ENCODE measurements at regions not wholly inside any gene's neighbourhood (a gene's known extent, or its start where the extent isn't known, plus 50 kb on each side); places are given as distances from the start of the nearest gene placed in this dataset.

DNA sequence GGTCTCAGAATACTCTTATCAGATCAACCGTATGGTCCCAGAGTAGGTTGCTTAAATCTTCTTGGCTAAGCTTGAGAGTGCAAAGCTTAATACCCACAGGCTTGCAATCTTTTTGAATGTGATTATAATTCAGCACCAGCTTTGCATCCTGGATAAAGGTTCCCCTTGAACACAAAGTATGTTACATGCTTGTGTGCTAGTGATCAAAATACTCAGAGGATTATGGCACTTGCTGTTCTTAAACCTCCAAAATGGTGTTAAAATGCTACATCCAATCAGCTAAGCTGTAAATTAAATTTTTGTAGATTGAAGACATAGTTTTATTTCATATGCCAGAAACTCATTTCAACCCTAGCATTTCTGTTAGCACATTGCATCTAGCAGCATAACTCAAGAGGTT, 812.2 kb upstream of the TENM3 start:
- ATAC-seq (no peak), DNase-seq (no peak)
- H3K27ac ChIP-seq (ENCODE audit: low read length) = no peak overlapping the region
- WGBS = 26% methylated on average over 1 of the region's 1 CpG
- intact Hi-C loops (cut with DNase I) = no loop called here
- H3K27me3 ChIP-seq (ENCODE audit: control insufficient read depth, insufficient read depth) = no peaks in the 10 kb centered on the region
- H3K4me1 ChIP-seq (ENCODE audit: control insufficient read depth, insufficient read depth, low read length) = no peaks in the 10 kb centered on the region
- H3K9me3 ChIP-seq (ENCODE audit: control insufficient read depth, low read length) = no peaks in the 10 kb centered on the region
- H3K4me3 ChIP-seq (ENCODE audit: low read length) = no peak overlapping the region

DNA sequence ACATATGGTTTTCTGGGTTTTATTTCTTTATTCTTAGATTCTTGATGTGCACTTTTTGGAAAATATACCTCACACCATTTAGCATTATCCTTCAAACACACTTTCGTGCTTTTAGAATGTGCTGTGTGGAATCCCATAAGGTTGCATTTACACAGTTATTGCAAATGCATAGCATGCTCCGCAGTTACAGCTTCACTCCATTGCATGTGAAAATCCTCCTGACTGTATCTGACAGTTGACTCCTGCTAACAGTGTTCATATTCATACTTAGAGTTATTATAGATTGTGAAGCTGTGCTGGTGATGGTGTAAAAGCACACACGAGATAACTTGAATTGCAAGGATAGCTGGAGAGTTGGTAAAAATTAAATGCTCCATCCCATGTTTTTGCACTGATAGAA, 811.5 kb upstream of the TENM3 start:
- intact Hi-C loops (cut with DNase I) = no loop called here
- no peaks in the 10 kb centered on the region for H3K27me3 ChIP-seq (ENCODE audit: control insufficient read depth, insufficient read depth)
- no peaks in the 10 kb centered on the region for H3K9me3 ChIP-seq (ENCODE audit: control insufficient read depth, low read length)
- H3K4me1 ChIP-seq (ENCODE audit: control insufficient read depth, insufficient read depth, low read length) = no peaks in the 10 kb centered on the region
- no peak for DNase-seq
- WGBS = 68% methylated on average over 3 of the region's 3 CpGs
- no peak overlapping the region for H3K27ac ChIP-seq (ENCODE audit: low read length)
- ATAC-seq = no peak
- H3K4me3 ChIP-seq (ENCODE audit: low read length) = no peak overlapping the region

- intact Hi-C loops (cut with DNase I) = no loop called here
- Histone ChIP-seq H3K9me3 (ENCODE audit: control insufficient read depth, low read length) (no peaks in the 10 kb centered on the region), H3K27me3 (ENCODE audit: control insufficient read depth, insufficient read depth) (no peaks in the 10 kb centered on the region), H3K4me1 (ENCODE audit: control insufficient read depth, insufficient read depth, low read length) (no peaks in the 10 kb centered on the region), H3K4me3 (ENCODE audit: low read length) (no peak overlapping the region), H3K27ac (ENCODE audit: low read length) (no peak overlapping the region)
- ATAC-seq = no peak
- peak in 1 of 3 donors; percentile 7 for DNase-seq
- 54% methylated on average over 6 of the region's 6 CpGs for WGBS
Observed at GRCh38 chr4:181432335-181432734, 810.9 kb upstream of the TENM3 start.

GRCh38 chr4:181437895-181438294, 805.3 kb upstream of the TENM3 start:
- no peaks in the 10 kb centered on the region for H3K27me3 ChIP-seq (ENCODE audit: control insufficient read depth, insufficient read depth)
- no peaks in the 10 kb centered on the region for H3K4me1 ChIP-seq (ENCODE audit: control insufficient read depth, insufficient read depth, low read length)
- no peak overlapping the region for H3K27ac ChIP-seq (ENCODE audit: low read length)
- intact Hi-C loops (cut with DNase I) = no loop called here
- 85% methylated on average over 7 of the region's 7 CpGs for WGBS
- H3K4me3 ChIP-seq (ENCODE audit: low read length) = no peak overlapping the region
- DNase-seq (no peak), ATAC-seq (no peak)
- H3K9me3 ChIP-seq (ENCODE audit: control insufficient read depth, low read length) = no peaks in the 10 kb centered on the region

DNA sequence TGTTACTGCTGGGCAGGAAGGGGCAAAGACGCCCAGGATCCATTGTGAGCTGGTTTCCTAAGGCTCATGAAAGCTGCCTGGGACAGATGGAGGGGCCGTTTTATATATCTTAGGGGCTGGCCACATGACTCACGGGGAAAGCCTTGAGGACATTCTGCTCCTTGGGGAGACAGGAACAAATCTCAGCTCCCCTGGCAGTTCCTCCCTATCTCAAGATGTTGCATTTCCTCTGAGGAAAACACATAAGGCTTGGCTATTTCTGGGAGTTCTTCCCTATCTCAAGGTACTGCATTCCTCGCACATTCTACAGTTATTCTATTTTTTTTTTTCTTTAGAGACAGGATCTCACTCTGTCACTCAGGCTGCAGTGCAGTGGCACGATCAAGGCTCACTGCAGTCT, 804.6 kb upstream of the TENM3 start:
- Histone ChIP-seq H3K27me3 (ENCODE audit: control insufficient read depth, insufficient read depth) (no peaks in the 10 kb centered on the region), H3K4me3 (ENCODE audit: low read length) (no peak overlapping the region), H3K9me3 (ENCODE audit: control insufficient read depth, low read length) (no peaks in the 10 kb centered on the region), H3K4me1 (ENCODE audit: control insufficient read depth, insufficient read depth, low read length) (no peaks in the 10 kb centered on the region), H3K27ac (ENCODE audit: low read length) (no peak overlapping the region)
- WGBS = 41% methylated on average over 5 of the region's 5 CpGs
- intact Hi-C loops (cut with DNase I) = no loop called here
- no peak for ATAC-seq
- DNase-seq = no peak

DNA sequence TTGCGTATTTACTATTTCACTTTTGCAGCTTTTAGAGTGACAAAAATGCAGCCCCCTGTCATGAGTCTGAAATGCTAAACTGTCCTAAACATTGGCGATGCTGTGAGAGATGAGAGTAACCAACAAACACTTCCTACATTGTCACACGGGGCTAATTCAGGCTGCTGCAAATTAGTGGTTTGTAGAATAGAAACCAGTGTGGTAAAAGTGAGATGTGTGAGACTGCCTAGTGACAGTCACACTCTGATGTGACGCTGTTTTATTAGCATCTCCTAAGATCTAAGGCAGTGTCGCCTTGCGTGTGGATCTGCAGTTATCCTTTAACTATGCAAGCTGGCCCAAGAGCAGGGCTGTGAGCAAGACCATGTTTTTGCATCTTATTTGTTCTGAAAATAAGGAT, 800.2 kb upstream of the TENM3 start:
- Histone ChIP-seq H3K4me1 (ENCODE audit: control insufficient read depth, insufficient read depth, low read length) (no peaks in the 10 kb centered on the region), H3K27me3 (ENCODE audit: control insufficient read depth, insufficient read depth) (no peaks in the 10 kb centered on the region), H3K9me3 (ENCODE audit: control insufficient read depth, low read length) (no peaks in the 10 kb centered on the region), H3K4me3 (ENCODE audit: low read length) (no peak overlapping the region), H3K27ac (ENCODE audit: low read length) (no peak overlapping the region)
- 29% methylated on average over 6 of the region's 6 CpGs for WGBS
- intact Hi-C loops (cut with DNase I) = no loop called here
- ATAC-seq = no peak
- DNase-seq = no peak

- no peak overlapping the region for H3K4me3 ChIP-seq (ENCODE audit: low read length)
- 79% methylated on average over 7 of the region's 7 CpGs for WGBS
- no peak for ATAC-seq
- intact Hi-C loops (cut with DNase I) = no loop called here
- H3K27ac ChIP-seq (ENCODE audit: low read length) = no peak overlapping the region
- H3K27me3 ChIP-seq (ENCODE audit: control insufficient read depth, insufficient read depth) = no peaks in the 10 kb centered on the region
- no peaks in the 10 kb centered on the region for H3K9me3 ChIP-seq (ENCODE audit: control insufficient read depth, low read length)
- no peaks in the 10 kb centered on the region for H3K4me1 ChIP-seq (ENCODE audit: control insufficient read depth, insufficient read depth, low read length)
- DNase-seq = no peak
Observed at GRCh38 chr4:181465826-181466225, 777.4 kb upstream of the TENM3 start.

GRCh38 chr4:181468451-181468850, 774.8 kb upstream of the TENM3 start:
- H3K27me3 ChIP-seq (ENCODE audit: control insufficient read depth, insufficient read depth) = no peaks in the 10 kb centered on the region
- intact Hi-C loops (cut with DNase I) = no loop called here
- 70% methylated on average over 6 of the region's 6 CpGs for WGBS

GRCh38 chr4:181470306-181470705, 772.9 kb upstream of the TENM3 start:
- no peaks in the 10 kb centered on the region for H3K27me3 ChIP-seq (ENCODE audit: control insufficient read depth, insufficient read depth)
- no peak for ATAC-seq
- H3K4me3 ChIP-seq (ENCODE audit: low read length) = no peak overlapping the region
- no peak for DNase-seq
- no peak overlapping the region for H3K27ac ChIP-seq (ENCODE audit: low read length)
- 46% methylated on average over 5 of the region's 5 CpGs for WGBS
- no peaks in the 10 kb centered on the region for H3K4me1 ChIP-seq (ENCODE audit: control insufficient read depth, insufficient read depth, low read length)
- H3K9me3 ChIP-seq (ENCODE audit: control insufficient read depth, low read length) = no peaks in the 10 kb centered on the region
- intact Hi-C loops (cut with DNase I) = no loop called here

More at GRCh38 chr4:181468451-181468850, 774.8 kb upstream of the TENM3 start:
- Histone ChIP-seq H3K4me1 (ENCODE audit: control insufficient read depth, insufficient read depth, low read length) (no peaks in the 10 kb centered on the region), H3K4me3 (ENCODE audit: low read length) (no peak overlapping the region), H3K27ac (ENCODE audit: low read length) (no peak overlapping the region), H3K9me3 (ENCODE audit: control insufficient read depth, low read length) (no peaks in the 10 kb centered on the region)
- DNase-seq (no peak), ATAC-seq (no peak)

- Histone ChIP-seq H3K27me3 (ENCODE audit: control insufficient read depth, insufficient read depth) (no peaks in the 10 kb centered on the region), H3K4me3 (ENCODE audit: low read length) (peak overlapping the region; percentile 56), H3K9me3 (ENCODE audit: control insufficient read depth, low read length) (no peaks in the 10 kb centered on the region), H3K4me1 (ENCODE audit: control insufficient read depth, insufficient read depth, low read length) (no peaks in the 10 kb centered on the region), H3K27ac (ENCODE audit: low read length) (no peak overlapping the region)
- intact Hi-C loops (cut with DNase I) = no loop called here
- ATAC-seq (no peak), DNase-seq (no peak)
- WGBS = 66% methylated on average over 3 of the region's 3 CpGs
Observed at GRCh38 chr4:181475359-181475758, 767.8 kb upstream of the TENM3 start.

DNA sequence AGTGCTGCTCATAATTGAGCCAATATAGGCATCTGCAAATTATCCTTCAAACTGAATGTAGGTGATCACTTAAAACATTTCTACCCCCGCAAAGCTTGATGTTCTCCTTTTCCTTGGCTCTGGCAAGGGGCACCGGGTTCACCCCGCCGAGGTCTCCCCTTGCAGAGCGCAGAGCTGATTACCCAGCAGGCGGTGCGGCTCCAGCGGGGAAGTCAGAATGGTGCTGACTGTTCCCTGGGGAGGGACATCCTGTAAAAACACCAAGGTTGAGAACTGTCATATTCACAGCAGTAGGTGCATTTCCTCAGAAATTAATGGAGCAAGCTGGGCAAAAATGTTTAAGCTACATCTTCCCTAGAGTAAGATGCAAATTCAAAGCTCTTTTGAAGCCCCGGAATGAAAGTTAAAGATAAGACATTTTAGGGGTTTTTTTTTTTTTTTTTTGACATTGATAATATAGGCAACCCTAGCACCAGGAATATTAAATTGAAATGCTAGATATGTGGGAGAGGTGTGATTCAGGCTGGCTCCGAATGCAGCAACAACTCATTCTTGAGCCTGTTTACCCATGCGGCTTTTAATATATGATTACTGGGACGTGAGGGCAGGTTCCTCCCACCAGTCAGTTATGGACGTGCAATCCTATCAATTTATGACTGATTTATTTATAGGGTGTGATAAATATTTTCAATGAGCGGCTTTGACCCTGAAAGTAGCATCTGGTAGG, 767.3 kb upstream of the TENM3 start:
- H3K4me3 ChIP-seq (ENCODE audit: low read length) = peak overlapping the region; percentile 56
- H3K27ac ChIP-seq (ENCODE audit: low read length) = no peak overlapping the region
- ATAC-seq = peak; percentile 41 to 51
- peak in 2 of 3 donors; percentile 24 to 57 for DNase-seq
- 28% methylated on average over 14 of the region's 14 CpGs for WGBS
- no peaks in the 10 kb centered on the region for H3K4me1 ChIP-seq (ENCODE audit: control insufficient read depth, insufficient read depth, low read length)
- H3K27me3 ChIP-seq (ENCODE audit: control insufficient read depth, insufficient read depth) = no peaks in the 10 kb centered on the region
- H3K9me3 ChIP-seq (ENCODE audit: control insufficient read depth, low read length) = no peaks in the 10 kb centered on the region
- intact Hi-C loops (cut with DNase I) = no loop called here

DNA sequence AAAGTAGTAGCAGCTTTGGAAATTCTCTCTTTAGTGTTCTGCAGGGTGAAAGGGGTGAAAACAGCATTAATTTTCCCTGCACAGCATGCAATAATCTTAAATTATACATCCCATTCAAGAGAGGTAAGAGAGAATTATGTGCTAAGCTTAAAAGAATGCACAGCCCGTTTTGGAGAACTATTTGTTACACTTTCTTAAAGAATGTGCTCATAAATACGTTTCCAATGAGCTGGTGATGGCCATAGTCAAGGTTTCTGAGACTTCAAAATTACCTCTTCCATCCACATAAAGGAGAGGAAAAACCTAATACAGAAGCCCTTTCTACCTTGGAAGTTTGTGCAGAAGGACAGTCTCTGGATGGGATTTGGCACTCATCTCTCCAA, 766.7 kb upstream of the TENM3 start:
- DNase-seq (no peak), ATAC-seq (no peak)
- Histone ChIP-seq H3K4me3 (ENCODE audit: low read length) (no peak overlapping the region), H3K9me3 (ENCODE audit: control insufficient read depth, low read length) (no peaks in the 10 kb centered on the region), H3K4me1 (ENCODE audit: control insufficient read depth, insufficient read depth, low read length) (no peaks in the 10 kb centered on the region), H3K27ac (ENCODE audit: low read length) (no peak overlapping the region), H3K27me3 (ENCODE audit: control insufficient read depth, insufficient read depth) (no peaks in the 10 kb centered on the region)
- intact Hi-C loops (cut with DNase I) = no loop called here
- WGBS = 50% methylated on average over 2 of the region's 2 CpGs
